ENCODE measurements at regions not wholly inside any gene's neighbourhood (a gene's known extent, or its start where the extent isn't known, plus 50 kb on each side); places are given as distances from the start of the nearest gene placed in this dataset.

DNA sequence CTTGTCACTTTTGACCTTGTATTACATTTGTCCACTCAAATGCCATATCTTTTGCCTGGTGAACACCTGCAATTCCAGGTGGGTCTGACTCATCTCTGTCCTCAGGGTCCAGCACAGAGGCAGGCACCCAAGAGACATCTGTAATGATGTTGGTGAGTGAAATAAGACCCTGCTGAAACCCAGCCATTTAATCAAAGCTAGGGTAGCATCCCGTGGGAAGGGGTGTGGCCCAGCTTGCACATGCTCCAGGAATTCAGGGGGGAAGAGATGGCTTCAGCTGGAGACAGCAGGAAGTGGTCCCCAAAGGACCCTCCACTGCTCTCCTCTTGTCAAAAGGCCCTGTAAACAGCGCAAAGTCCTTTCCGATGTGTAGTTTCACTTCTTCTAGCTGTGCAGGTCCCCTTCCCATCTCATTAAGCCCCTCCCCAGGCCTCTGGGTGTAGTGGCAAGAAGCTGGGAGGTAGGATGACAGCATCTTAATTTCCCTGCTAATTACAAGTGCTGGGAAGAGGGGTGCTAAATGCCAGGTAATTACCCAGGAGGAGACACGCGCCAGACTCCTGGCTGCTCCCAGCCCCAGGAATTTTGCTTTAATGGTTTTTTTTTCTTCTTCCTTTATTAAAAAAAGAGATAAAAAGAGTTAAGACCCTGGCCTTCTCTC, 54.4 kb upstream of the TRABD2B start:
- Histone ChIP-seq H3K27ac (ENCODE audit: insufficient read depth, low read depth, low read length) (no peak overlapping the region), H3K4me2 (ENCODE audit: insufficient read depth, low read length) (no peak overlapping the region), H2AFZ (ENCODE audit: low read depth, low read length) (no peak overlapping the region), H3K4me3 (replicated peaks in 1 of 3; ENCODE audit: insufficient read depth in 1 of 3, low read depth in 1 of 3, low read length in 3 of 3) (no peak overlapping the region), H4K20me1 (replicated peaks; ENCODE audit: control insufficient read depth, extremely low read depth, insufficient read depth, low read length) (no peaks in the 10 kb centered on the region), H3K4me1 (ENCODE audit: control insufficient read depth, extremely low read depth, insufficient read depth, low read length) (no peaks in the 10 kb centered on the region), H3K9me1 (replicated peaks; ENCODE audit: control insufficient read depth, extremely low read depth, insufficient read depth, low read length) (no peaks in the 10 kb centered on the region), H3K27me3 (ENCODE audit: control insufficient read depth in 2 of 2, insufficient read depth in 2 of 2, low read length in 2 of 2) (no peaks in the 10 kb centered on the region), H3K79me2 (ENCODE audit: control insufficient read depth, insufficient read depth, low read length) (no peaks in the 10 kb centered on the region), H3K9ac (replicated peaks; ENCODE audit: extremely low read depth, insufficient read depth, low read length) (no peak overlapping the region), H3K9me3 (replicated peaks; ENCODE audit: control insufficient read depth, insufficient read depth, low read length) (no peaks in the 10 kb centered on the region), H3K36me3 (ENCODE audit: control insufficient read depth in 2 of 2, extremely low read depth in 1 of 2, insufficient read depth in 2 of 2, low read length in 2 of 2) (no peaks in the 10 kb centered on the region)
- intact Hi-C loops (cut with micrococcal nuclease) (no loop called here), dilution Hi-C loops (cut with MboI; ENCODE audit: extremely low pct_ligation_motif_present, low sequenced_read_pairs) (no loop called here)
- POLR2A ChIA-PET = no interaction called here
- no TSS peak for BruUV-seq (replicated peaks)
- FAIRE-seq = no peak
- no peak for TF ChIP-seq POLR2A (IDR thresholded peaks at IDR 0.05; ENCODE audit: low read depth, low read length)
- TF ChIP-seq JUN (IDR thresholded peaks at IDR 0.05; ENCODE audit: borderline replicate concordance, insufficient read depth, insufficient read length, low read depth) = no peak
- no peak for TF ChIP-seq GATA2 (IDR thresholded peaks at IDR 0.05; ENCODE audit: insufficient read depth, insufficient read length, low read depth, low read length)
- no peak for TF ChIP-seq MYC (IDR thresholded peaks at IDR 0.05; ENCODE audit: low read depth, low read length)
- TF ChIP-seq EZH2 (IDR thresholded peaks at IDR 0.05; ENCODE audit: borderline replicate concordance, low read depth, low read length, severe bottlenecking) = no peak
- TF ChIP-seq, protein P1, sequence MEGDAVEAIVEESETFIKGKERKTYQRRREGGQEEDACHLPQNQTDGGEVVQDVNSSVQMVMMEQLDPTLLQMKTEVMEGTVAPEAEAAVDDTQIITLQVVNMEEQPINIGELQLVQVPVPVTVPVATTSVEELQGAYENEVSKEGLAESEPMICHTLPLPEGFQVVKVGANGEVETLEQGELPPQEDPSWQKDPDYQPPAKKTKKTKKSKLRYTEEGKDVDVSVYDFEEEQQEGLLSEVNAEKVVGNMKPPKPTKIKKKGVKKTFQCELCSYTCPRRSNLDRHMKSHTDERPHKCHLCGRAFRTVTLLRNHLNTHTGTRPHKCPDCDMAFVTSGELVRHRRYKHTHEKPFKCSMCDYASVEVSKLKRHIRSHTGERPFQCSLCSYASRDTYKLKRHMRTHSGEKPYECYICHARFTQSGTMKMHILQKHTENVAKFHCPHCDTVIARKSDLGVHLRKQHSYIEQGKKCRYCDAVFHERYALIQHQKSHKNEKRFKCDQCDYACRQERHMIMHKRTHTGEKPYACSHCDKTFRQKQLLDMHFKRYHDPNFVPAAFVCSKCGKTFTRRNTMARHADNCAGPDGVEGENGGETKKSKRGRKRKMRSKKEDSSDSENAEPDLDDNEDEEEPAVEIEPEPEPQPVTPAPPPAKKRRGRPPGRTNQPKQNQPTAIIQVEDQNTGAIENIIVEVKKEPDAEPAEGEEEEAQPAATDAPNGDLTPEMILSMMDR (IDR thresholded peaks at IDR 0.05; ENCODE audit: extremely low read depth in 1 of 2, insufficient read depth in 1 of 2, low read depth in 1 of 2, low read length in 2 of 2) = no peak
- TF ChIP-seq, protein P2, sequence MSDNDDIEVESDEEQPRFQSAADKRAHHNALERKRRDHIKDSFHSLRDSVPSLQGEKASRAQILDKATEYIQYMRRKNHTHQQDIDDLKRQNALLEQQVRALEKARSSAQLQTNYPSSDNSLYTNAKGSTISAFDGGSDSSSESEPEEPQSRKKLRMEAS (IDR thresholded peaks at IDR 0.05; ENCODE audit: insufficient read depth, insufficient read length) = no peak
- TF ChIP-seq FOS (IDR thresholded peaks at IDR 0.05; ENCODE audit: borderline replicate concordance, insufficient read depth, low read length) = no peak
- no peak for TF ChIP-seq POLR2AphosphoS5 (IDR thresholded peaks at IDR 0.05; ENCODE audit: insufficient read depth, low read depth, low read length)
- no peak for DNase-seq (ENCODE audit: low read depth, low spot score)
- CTCF ChIA-PET = interaction anchor here (1.1 to 2.4 kb wide), 2 partner anchors 9 to 11 kb away, joined by 3 to 13 read pairs; no protein-coding TSS in a partner anchor

Measured in endothelial cell of umbilical vein (primary cell).